ENCODE measurements at regions not wholly inside any gene's neighbourhood (a gene's known extent, or its start where the extent isn't known, plus 50 kb on each side); places are given as distances from the start of the nearest gene placed in this dataset.
"Not testable (repeated sequence)": the region's sequence is repeated elsewhere in the genome, so short reads cannot be mapped to it uniquely, and the experiment has no call there.

GRCh38 chr19:34044021-34044420, 128.3 kb upstream of the LSM14A start:
- no peaks in the 10 kb centered on the region for H3K36me3 ChIP-seq (ENCODE audit: insufficient read depth, low read length)
- no peak overlapping the region for H3K9ac ChIP-seq (ENCODE audit: insufficient read length)
- no peak for DNase-seq (ENCODE audit: low read depth, low spot score)

GRCh38 chr19:34049944-34050343, 122.4 kb upstream of the LSM14A start:
- Histone ChIP-seq H3K9me3 (ENCODE audit: low read depth, low read length) (no peaks in the 10 kb centered on the region), H3K36me3 (ENCODE audit: insufficient read depth, low read length) (no peaks in the 10 kb centered on the region), H3K27ac (no peak overlapping the region), H3K4me3 (no peak overlapping the region), H3K9ac (ENCODE audit: insufficient read length) (no peak overlapping the region)
- TF ChIP-seq POLR2AphosphoS5 (IDR thresholded peaks at IDR 0.05; ENCODE audit: borderline replicate concordance, low read depth, low read length) (no peak), FOXP2 (optimal IDR thresholded peaks at IDR 0.05; ENCODE audit: control extremely low read depth, extremely low read length, insufficient read depth) (no peak), EZH2 (IDR thresholded peaks at IDR 0.05) (no peak)
- no peak for DNase-seq (ENCODE audit: low read depth, low spot score)

More at GRCh38 chr19:34044021-34044420, 128.3 kb upstream of the LSM14A start:
- H3K4me3 ChIP-seq, result no peak overlapping the region
- TF ChIP-seq EZH2 (IDR thresholded peaks at IDR 0.05), result no peak
- TF ChIP-seq POLR2AphosphoS5 (IDR thresholded peaks at IDR 0.05; ENCODE audit: borderline replicate concordance, low read depth, low read length), result no peak
- TF ChIP-seq FOXP2 (optimal IDR thresholded peaks at IDR 0.05; ENCODE audit: control extremely low read depth, extremely low read length, insufficient read depth), result no peak
- H3K27ac ChIP-seq, result no peak overlapping the region
- no peaks in the 10 kb centered on the region for H3K9me3 ChIP-seq (ENCODE audit: low read depth, low read length)

GRCh38 chr19:34050430-34050829, 121.9 kb upstream of the LSM14A start:
- H3K9me3 ChIP-seq (ENCODE audit: low read depth, low read length); H3K9ac ChIP-seq (ENCODE audit: insufficient read length); H3K36me3 ChIP-seq (ENCODE audit: insufficient read depth, low read length); H3K4me3 ChIP-seq; H3K27ac ChIP-seq; DNase-seq (ENCODE audit: low read depth, low spot score): not testable (repeated sequence)

- H3K27ac ChIP-seq, result no peak overlapping the region
- no peak for TF ChIP-seq POLR2AphosphoS5 (IDR thresholded peaks at IDR 0.05; ENCODE audit: borderline replicate concordance, low read depth, low read length)
- TF ChIP-seq FOXP2 (optimal IDR thresholded peaks at IDR 0.05; ENCODE audit: control extremely low read depth, extremely low read length, insufficient read depth), result no peak
- TF ChIP-seq EZH2 (IDR thresholded peaks at IDR 0.05), result no peak
- DNase-seq (ENCODE audit: low read depth, low spot score), result no peak
- H3K9ac ChIP-seq (ENCODE audit: insufficient read length), result no peak overlapping the region
- H3K9me3 ChIP-seq (ENCODE audit: low read depth, low read length), result no peaks in the 10 kb centered on the region
- no peaks in the 10 kb centered on the region for H3K36me3 ChIP-seq (ENCODE audit: insufficient read depth, low read length)
- H3K4me3 ChIP-seq, result no peak overlapping the region
Observed at GRCh38 chr19:34051255-34051654, 121.0 kb upstream of the LSM14A start.

- Histone ChIP-seq H3K9ac (ENCODE audit: insufficient read length) (no peak overlapping the region), H3K9me3 (ENCODE audit: low read depth, low read length) (no peaks in the 10 kb centered on the region), H3K4me3 (no peak overlapping the region), H3K36me3 (ENCODE audit: insufficient read depth, low read length) (no peaks in the 10 kb centered on the region), H3K27ac (no peak overlapping the region)
- DNase-seq (ENCODE audit: low read depth, low spot score), result no peak
- no peak for TF ChIP-seq EZH2 (IDR thresholded peaks at IDR 0.05)
- no peak for TF ChIP-seq POLR2AphosphoS5 (IDR thresholded peaks at IDR 0.05; ENCODE audit: borderline replicate concordance, low read depth, low read length)
- no peak for TF ChIP-seq FOXP2 (optimal IDR thresholded peaks at IDR 0.05; ENCODE audit: control extremely low read depth, extremely low read length, insufficient read depth)
Observed at GRCh38 chr19:34057155-34057554, 115.1 kb upstream of the LSM14A start.

- H3K4me3 ChIP-seq, result no peak overlapping the region
- no peak for DNase-seq (ENCODE audit: low read depth, low spot score)
- no peaks in the 10 kb centered on the region for H3K36me3 ChIP-seq (ENCODE audit: insufficient read depth, low read length)
- TF ChIP-seq POLR2AphosphoS5 (IDR thresholded peaks at IDR 0.05; ENCODE audit: borderline replicate concordance, low read depth, low read length), result no peak
- no peak for TF ChIP-seq EZH2 (IDR thresholded peaks at IDR 0.05)
- no peak for TF ChIP-seq FOXP2 (optimal IDR thresholded peaks at IDR 0.05; ENCODE audit: control extremely low read depth, extremely low read length, insufficient read depth)
- no peaks in the 10 kb centered on the region for H3K9me3 ChIP-seq (ENCODE audit: low read depth, low read length)
- no peak overlapping the region for H3K9ac ChIP-seq (ENCODE audit: insufficient read length)
- H3K27ac ChIP-seq, result no peak overlapping the region
Observed at GRCh38 chr19:34066007-34066643, 106.2 kb upstream of the LSM14A start.

- Histone ChIP-seq H3K27ac (no peak overlapping the region), H3K4me3 (no peak overlapping the region), H3K9ac (ENCODE audit: insufficient read length) (no peak overlapping the region), H3K36me3 (ENCODE audit: insufficient read depth, low read length) (no peaks in the 10 kb centered on the region), H3K9me3 (ENCODE audit: low read depth, low read length) (no peaks in the 10 kb centered on the region)
- DNase-seq (ENCODE audit: low read depth, low spot score), result no peak
- no peak for TF ChIP-seq EZH2 (IDR thresholded peaks at IDR 0.05)
Observed at GRCh38 chr19:34067861-34068271, 104.4 kb upstream of the LSM14A start.

- no peak overlapping the region for H3K9ac ChIP-seq (ENCODE audit: insufficient read length)
- no peaks in the 10 kb centered on the region for H3K9me3 ChIP-seq (ENCODE audit: low read depth, low read length)
- DNase-seq (ENCODE audit: low read depth, low spot score), result no peak
- H3K27ac ChIP-seq, result no peak overlapping the region
- H3K36me3 ChIP-seq (ENCODE audit: insufficient read depth, low read length), result no peaks in the 10 kb centered on the region
- H3K4me3 ChIP-seq, result no peak overlapping the region
- TF ChIP-seq POLR2AphosphoS5 (IDR thresholded peaks at IDR 0.05; ENCODE audit: borderline replicate concordance, low read depth, low read length) (no peak), EZH2 (IDR thresholded peaks at IDR 0.05) (no peak), FOXP2 (optimal IDR thresholded peaks at IDR 0.05; ENCODE audit: control extremely low read depth, extremely low read length, insufficient read depth) (no peak)
Observed at GRCh38 chr19:34075661-34076091, 96.6 kb upstream of the LSM14A start.

- no peak overlapping the region for H3K27ac ChIP-seq
- TF ChIP-seq EZH2 (IDR thresholded peaks at IDR 0.05) (no peak), POLR2AphosphoS5 (IDR thresholded peaks at IDR 0.05; ENCODE audit: borderline replicate concordance, low read depth, low read length) (no peak), FOXP2 (optimal IDR thresholded peaks at IDR 0.05; ENCODE audit: control extremely low read depth, extremely low read length, insufficient read depth) (no peak)
- no peak overlapping the region for H3K9ac ChIP-seq (ENCODE audit: insufficient read length)
- no peak for DNase-seq (ENCODE audit: low read depth, low spot score)
- H3K4me3 ChIP-seq, result no peak overlapping the region
- no peaks in the 10 kb centered on the region for H3K9me3 ChIP-seq (ENCODE audit: low read depth, low read length)
- no peaks in the 10 kb centered on the region for H3K36me3 ChIP-seq (ENCODE audit: insufficient read depth, low read length)
Observed at GRCh38 chr19:34082289-34083077, 89.8 kb upstream of the LSM14A start.
